K562 (cell line): ENCODE measurements at regions not wholly inside any gene's neighbourhood (a gene's known extent, or its start where the extent isn't known, plus 50 kb on each side); places are given as distances from the start of the nearest gene placed in this dataset.

Experiments used
- CC2D1A ChIP-seq: fragments of 450-650 bp; IDR thresholded peaks from 2 replicates; pipeline ENCODE4 v1.6.1; 2017; ENCODE audit warnings: mild to moderate bottlenecking
- GABPA ChIP-seq: fragments of 200-800 bp; sonication (Bioruptor generic); conservative IDR thresholded peaks from 2 replicates; pipeline ENCODE4 v1.6.1; 2016; ENCODE audit warnings: low read depth, missing genetic modification characterization, missing compliant biosample characterization
- GABPB2 ChIP-seq: fragments of 250-450 bp; sonication (Bioruptor Pico); conservative IDR thresholded peaks from 2 replicates; pipeline ENCODE4 v1.5.1; 2021; ENCODE audit warnings: mild to moderate bottlenecking
- GTF2E2 ChIP-seq: fragments of 200-800 bp; sonication (Bioruptor generic); IDR thresholded peaks from 2 replicates; pipeline ENCODE4 v1.6.1; 2016; ENCODE audit warnings: missing genetic modification characterization, missing compliant biosample characterization
- KLF6 ChIP-seq: fragments of 250-450 bp; sonication (Bioruptor Pico); IDR thresholded peaks from 2 replicates; pipeline ENCODE4 v1.4.0; 2020; ENCODE audit warnings: mild to moderate bottlenecking, moderate library complexity, borderline replicate concordance
- PHTF2 ChIP-seq: fragments of 250-450 bp; sonication (Bioruptor Pico); IDR thresholded peaks from 2 replicates; pipeline ENCODE4 v1.5.0; 2021; ENCODE audit warnings: mild to moderate bottlenecking
- RBFOX2 ChIP-seq: fragments of 200-400 bp; formaldehyde crosslinking; IDR thresholded peaks from 2 replicates; pipeline ENCODE4 v1.6.1; 2017; ENCODE audit warnings: low read depth, mild to moderate bottlenecking, low read length, moderate library complexity
- SETDB1 ChIP-seq: IDR thresholded peaks from one replicate; pipeline ENCODE4 v1.6.1; 2012; ENCODE audit warnings: low read length, control low read depth, inconsistent platforms
- TCF7L2 ChIP-seq: fragments of 150-350 bp; IDR thresholded peaks from 2 replicates; pipeline ENCODE4 v1.6.1; 2016; ENCODE audit warnings: low read depth, mild to moderate bottlenecking, low read length, moderate library complexity
- ZNF444 ChIP-seq: fragments of 250-450 bp; sonication (Bioruptor Pico); IDR thresholded peaks from 2 replicates; pipeline ENCODE4 v1.4.0; 2020; ENCODE audit warnings: mild to moderate bottlenecking, moderate library complexity
- TF ChIP-seq, protein P1 (sequence below): fragments of 450-650 bp; IDR thresholded peaks from 2 replicates; pipeline ENCODE4 v1.7.1; 2018; ENCODE audit warnings: mild to moderate bottlenecking, low read depth; ENCODE audit not compliant: partially characterized antibody
- TF ChIP-seq, protein P2 (sequence below): fragments of 450-650 bp; formaldehyde crosslinking; IDR thresholded peaks from 2 replicates; pipeline ENCODE4 v1.4.0; 2020; ENCODE audit warnings: mild to moderate bottlenecking
- TF ChIP-seq, protein P3 (sequence below): fragments of 450-650 bp; IDR thresholded peaks from 2 replicates; pipeline ENCODE4 v1.6.1; 2016; ENCODE audit warnings: mild to moderate bottlenecking
- TF ChIP-seq, protein P4 (sequence below): fragments of 250-450 bp; sonication (Bioruptor Pico); IDR thresholded peaks from 2 replicates; pipeline ENCODE4 v1.6.1; 2021; ENCODE audit warnings: mild to moderate bottlenecking
- TF ChIP-seq, protein P5 (sequence below): sonication (generic); formaldehyde crosslinking; IDR thresholded peaks from 2 replicates; pipeline ENCODE4 v1.8.0; 2023; ENCODE audit warnings: missing genetic modification reagents, mild to moderate bottlenecking, borderline replicate concordance

DNA sequence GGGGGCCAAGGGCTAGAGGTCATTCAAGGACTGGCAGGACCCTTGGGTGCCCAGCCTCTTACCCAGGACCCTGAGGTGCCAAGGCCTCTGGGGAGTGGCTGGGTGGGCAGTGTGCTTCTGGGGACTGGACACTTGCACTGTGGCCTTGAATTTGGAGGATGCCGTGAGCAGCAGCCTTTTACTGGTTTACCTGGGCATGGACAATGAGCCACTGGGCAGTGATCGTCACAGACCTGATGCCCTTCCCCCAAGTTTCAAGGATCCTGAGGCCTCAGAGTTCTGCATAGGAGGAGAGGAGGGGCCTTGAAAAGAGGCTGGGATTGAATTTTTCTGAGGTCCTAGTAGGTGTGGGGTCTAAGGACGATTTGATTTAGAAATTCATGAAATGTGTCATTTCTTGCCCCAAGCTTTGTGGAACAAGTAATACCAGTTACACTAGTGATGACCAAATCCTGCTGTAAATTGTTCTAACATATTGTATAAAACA is 146.1 kb upstream of the TPM1 start (continued):
- TF ChIP-seq, protein P1, sequence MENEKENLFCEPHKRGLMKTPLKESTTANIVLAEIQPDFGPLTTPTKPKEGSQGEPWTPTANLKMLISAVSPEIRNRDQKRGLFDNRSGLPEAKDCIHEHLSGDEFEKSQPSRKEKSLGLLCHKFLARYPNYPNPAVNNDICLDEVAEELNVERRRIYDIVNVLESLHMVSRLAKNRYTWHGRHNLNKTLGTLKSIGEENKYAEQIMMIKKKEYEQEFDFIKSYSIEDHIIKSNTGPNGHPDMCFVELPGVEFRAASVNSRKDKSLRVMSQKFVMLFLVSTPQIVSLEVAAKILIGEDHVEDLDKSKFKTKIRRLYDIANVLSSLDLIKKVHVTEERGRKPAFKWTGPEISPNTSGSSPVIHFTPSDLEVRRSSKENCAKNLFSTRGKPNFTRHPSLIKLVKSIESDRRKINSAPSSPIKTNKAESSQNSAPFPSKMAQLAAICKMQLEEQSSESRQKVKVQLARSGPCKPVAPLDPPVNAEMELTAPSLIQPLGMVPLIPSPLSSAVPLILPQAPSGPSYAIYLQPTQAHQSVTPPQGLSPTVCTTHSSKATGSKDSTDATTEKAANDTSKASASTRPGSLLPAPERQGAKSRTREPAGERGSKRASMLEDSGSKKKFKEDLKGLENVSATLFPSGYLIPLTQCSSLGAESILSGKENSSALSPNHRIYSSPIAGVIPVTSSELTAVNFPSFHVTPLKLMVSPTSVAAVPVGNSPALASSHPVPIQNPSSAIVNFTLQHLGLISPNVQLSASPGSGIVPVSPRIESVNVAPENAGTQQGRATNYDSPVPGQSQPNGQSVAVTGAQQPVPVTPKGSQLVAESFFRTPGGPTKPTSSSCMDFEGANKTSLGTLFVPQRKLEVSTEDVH = no peak
- no peak for TF ChIP-seq RBFOX2
- TF ChIP-seq, protein P2, sequence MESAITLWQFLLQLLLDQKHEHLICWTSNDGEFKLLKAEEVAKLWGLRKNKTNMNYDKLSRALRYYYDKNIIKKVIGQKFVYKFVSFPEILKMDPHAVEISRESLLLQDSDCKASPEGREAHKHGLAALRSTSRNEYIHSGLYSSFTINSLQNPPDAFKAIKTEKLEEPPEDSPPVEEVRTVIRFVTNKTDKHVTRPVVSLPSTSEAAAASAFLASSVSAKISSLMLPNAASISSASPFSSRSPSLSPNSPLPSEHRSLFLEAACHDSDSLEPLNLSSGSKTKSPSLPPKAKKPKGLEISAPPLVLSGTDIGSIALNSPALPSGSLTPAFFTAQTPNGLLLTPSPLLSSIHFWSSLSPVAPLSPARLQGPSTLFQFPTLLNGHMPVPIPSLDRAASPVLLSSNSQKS = no peak
- TF ChIP-seq GABPA (tag) = no peak
- TF ChIP-seq, protein P3, sequence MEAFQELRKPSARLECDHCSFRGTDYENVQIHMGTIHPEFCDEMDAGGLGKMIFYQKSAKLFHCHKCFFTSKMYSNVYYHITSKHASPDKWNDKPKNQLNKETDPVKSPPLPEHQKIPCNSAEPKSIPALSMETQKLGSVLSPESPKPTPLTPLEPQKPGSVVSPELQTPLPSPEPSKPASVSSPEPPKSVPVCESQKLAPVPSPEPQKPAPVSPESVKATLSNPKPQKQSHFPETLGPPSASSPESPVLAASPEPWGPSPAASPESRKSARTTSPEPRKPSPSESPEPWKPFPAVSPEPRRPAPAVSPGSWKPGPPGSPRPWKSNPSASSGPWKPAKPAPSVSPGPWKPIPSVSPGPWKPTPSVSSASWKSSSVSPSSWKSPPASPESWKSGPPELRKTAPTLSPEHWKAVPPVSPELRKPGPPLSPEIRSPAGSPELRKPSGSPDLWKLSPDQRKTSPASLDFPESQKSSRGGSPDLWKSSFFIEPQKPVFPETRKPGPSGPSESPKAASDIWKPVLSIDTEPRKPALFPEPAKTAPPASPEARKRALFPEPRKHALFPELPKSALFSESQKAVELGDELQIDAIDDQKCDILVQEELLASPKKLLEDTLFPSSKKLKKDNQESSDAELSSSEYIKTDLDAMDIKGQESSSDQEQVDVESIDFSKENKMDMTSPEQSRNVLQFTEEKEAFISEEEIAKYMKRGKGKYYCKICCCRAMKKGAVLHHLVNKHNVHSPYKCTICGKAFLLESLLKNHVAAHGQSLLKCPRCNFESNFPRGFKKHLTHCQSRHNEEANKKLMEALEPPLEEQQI = no peak
- no peak for TF ChIP-seq CC2D1A
- TF ChIP-seq ZNF444 (CRISPR knock-in tag) = no peak
- no peak for TF ChIP-seq SETDB1
- TF ChIP-seq TCF7L2 = no peak
- no peak for TF ChIP-seq GABPB2 (CRISPR knock-in tag)
- TF ChIP-seq, protein P4, sequence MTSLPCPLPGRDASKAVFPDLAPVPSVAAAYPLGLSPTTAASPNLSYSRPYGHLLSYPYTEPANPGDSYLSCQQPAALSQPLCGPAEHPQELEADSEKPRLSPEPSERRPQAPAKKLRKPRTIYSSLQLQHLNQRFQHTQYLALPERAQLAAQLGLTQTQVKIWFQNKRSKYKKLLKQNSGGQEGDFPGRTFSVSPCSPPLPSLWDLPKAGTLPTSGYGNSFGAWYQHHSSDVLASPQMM = no peak
- no peak for TF ChIP-seq KLF6 (CRISPR knock-in tag)
- TF ChIP-seq PHTF2 (CRISPR knock-in tag) = no peak
- TF ChIP-seq, protein P5, sequence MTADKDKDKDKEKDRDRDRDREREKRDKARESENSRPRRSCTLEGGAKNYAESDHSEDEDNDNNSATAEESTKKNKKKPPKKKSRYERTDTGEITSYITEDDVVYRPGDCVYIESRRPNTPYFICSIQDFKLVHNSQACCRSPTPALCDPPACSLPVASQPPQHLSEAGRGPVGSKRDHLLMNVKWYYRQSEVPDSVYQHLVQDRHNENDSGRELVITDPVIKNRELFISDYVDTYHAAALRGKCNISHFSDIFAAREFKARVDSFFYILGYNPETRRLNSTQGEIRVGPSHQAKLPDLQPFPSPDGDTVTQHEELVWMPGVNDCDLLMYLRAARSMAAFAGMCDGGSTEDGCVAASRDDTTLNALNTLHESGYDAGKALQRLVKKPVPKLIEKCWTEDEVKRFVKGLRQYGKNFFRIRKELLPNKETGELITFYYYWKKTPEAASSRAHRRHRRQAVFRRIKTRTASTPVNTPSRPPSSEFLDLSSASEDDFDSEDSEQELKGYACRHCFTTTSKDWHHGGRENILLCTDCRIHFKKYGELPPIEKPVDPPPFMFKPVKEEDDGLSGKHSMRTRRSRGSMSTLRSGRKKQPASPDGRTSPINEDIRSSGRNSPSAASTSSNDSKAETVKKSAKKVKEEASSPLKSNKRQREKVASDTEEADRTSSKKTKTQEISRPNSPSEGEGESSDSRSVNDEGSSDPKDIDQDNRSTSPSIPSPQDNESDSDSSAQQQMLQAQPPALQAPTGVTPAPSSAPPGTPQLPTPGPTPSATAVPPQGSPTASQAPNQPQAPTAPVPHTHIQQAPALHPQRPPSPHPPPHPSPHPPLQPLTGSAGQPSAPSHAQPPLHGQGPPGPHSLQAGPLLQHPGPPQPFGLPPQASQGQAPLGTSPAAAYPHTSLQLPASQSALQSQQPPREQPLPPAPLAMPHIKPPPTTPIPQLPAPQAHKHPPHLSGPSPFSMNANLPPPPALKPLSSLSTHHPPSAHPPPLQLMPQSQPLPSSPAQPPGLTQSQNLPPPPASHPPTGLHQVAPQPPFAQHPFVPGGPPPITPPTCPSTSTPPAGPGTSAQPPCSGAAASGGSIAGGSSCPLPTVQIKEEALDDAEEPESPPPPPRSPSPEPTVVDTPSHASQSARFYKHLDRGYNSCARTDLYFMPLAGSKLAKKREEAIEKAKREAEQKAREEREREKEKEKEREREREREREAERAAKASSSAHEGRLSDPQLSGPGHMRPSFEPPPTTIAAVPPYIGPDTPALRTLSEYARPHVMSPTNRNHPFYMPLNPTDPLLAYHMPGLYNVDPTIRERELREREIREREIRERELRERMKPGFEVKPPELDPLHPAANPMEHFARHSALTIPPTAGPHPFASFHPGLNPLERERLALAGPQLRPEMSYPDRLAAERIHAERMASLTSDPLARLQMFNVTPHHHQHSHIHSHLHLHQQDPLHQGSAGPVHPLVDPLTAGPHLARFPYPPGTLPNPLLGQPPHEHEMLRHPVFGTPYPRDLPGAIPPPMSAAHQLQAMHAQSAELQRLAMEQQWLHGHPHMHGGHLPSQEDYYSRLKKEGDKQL (CRISPR knock-in tag) = no peak
- no peak for TF ChIP-seq GTF2E2 (tag)
